HG03159 (cell line): ENCODE measurements at regions not wholly inside any gene's neighbourhood (a gene's known extent, or its start where the extent isn't known, plus 50 kb on each side); places are given as distances from the start of the nearest gene placed in this dataset.
"Not testable (repeated sequence)": the region's sequence is repeated elsewhere in the genome, so short reads cannot be mapped to it uniquely, and the experiment has no call there.

Source experiments
- ATAC-seq: cut with Tn5 transposase; IDR thresholded peaks from one replicate; pipeline ENCODE4 v1.9.1; 2021; ENCODE audit warnings: mild to moderate bottlenecking, moderate library complexity; ENCODE audit not compliant: unreplicated experiment

DNA sequence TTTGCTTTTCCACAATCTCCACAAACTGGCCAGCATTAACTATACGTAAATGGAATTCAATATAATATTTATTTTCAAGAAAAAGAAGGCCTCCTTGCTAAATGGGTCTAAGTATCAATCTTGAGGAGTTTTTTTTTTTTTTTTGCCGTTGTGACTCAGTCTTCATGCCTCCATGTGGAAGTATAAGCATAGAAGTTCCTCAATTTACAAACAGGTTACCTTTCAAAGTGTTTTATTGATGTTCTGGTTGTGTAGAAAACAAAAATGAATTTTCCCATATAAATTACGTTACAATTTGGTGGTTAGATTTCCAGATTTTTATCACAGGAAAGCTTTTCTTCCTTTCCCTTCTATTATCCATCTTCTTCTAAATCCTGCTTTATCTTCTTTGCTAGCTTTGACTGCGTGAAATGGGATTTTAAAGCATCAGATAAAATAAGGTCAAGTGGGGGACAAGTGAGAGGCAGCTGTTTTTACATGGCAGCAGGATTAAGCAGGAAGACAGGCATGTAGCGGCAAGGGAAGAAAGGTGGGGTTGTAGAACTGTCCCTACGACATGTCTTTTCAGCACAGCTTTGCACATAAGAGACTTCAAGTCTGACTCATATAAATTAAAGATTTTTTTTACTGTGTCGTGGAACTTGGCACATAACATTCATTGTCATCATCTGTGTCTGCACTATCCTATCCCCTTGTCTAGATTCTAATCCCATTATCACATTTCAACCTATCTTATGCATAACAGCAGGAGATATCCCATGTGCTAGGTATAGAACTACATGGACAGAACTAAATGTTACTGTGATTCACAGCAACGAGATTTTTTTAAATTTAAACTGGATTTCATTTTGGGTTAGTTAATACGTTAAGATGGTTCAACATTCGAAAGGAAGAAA lies 135.3 kb upstream of the FAM3C start:
- no peak for ATAC-seq

GRCh38 chr7:121530227-121531174 lies 134.4 kb upstream of the FAM3C start:
- peak; percentile 99 for ATAC-seq

GRCh38 chr7:121529003-121529402 lies 132.9 kb upstream of the FAM3C start:
- ATAC-seq = no peak

GRCh38 chr7:121526210-121526609 lies 130.1 kb upstream of the FAM3C start:
- ATAC-seq = not testable (repeated sequence)

DNA sequence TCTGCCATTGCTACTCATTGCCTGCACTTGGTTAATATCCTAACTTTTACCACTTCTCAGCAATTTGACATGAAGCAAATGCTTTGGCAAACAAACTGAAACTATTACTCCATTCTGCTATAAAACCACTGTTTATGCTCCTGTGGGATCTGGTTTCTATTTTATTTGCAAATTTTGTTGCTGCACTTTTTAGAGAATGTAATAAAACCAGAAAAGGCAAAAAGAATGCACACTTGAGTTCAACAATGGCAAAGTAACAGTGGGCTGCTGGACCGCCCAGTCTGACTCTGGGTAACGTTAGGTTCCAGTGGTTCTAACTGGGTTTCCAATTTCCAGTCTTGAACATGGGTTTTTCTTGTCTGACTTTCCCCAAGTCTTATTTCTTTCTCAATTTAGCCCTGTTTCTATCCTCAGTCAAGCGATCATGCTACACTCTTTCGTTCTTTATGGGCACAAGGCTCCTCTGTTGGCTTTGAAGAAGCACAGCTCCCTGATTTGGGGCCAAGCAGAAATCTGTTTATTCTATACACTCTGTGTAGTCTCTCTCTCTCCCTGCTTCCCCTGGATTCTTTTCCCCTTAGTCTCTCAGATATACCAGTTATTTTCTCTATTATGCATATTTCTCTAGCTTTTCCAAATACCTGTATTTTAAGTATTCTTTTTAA lies 129.2 kb upstream of the FAM3C start:
- ATAC-seq = no peak

DNA sequence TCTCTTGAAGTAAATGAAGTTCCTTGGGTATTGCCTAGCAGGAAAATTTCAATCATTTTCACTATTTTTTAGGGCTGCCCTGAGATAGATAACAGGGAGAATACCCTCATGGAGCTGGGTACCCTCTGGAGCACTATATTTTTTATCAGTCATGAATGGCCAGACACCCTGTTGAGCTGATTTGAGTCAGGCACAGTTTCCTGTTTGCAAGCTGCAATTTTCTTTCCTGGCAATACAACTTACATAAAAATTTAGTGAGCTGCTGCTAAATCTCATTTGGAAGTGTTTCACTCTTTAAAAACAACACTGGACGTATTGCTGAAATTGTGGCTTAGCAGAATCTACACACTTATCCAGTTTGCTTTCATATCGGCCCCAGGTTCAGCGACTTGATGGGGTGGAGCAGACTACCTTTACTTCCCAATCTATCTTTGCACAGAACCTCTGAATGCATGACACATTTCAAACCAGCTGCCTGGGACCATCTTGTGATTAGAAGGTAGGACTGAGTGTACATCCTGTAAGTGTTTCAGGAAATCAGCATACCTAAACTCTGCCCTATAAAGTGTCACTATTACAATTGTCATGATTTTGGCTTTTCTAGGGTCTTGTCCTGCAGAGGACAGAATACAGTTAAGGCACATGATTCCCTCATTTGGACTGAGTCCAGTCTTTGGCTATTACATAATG lies 125.7 kb upstream of the FAM3C start:
- ATAC-seq = no peak

- no peak for ATAC-seq
Observed at GRCh38 chr7:121520911-121521310, 124.8 kb upstream of the FAM3C start.

DNA sequence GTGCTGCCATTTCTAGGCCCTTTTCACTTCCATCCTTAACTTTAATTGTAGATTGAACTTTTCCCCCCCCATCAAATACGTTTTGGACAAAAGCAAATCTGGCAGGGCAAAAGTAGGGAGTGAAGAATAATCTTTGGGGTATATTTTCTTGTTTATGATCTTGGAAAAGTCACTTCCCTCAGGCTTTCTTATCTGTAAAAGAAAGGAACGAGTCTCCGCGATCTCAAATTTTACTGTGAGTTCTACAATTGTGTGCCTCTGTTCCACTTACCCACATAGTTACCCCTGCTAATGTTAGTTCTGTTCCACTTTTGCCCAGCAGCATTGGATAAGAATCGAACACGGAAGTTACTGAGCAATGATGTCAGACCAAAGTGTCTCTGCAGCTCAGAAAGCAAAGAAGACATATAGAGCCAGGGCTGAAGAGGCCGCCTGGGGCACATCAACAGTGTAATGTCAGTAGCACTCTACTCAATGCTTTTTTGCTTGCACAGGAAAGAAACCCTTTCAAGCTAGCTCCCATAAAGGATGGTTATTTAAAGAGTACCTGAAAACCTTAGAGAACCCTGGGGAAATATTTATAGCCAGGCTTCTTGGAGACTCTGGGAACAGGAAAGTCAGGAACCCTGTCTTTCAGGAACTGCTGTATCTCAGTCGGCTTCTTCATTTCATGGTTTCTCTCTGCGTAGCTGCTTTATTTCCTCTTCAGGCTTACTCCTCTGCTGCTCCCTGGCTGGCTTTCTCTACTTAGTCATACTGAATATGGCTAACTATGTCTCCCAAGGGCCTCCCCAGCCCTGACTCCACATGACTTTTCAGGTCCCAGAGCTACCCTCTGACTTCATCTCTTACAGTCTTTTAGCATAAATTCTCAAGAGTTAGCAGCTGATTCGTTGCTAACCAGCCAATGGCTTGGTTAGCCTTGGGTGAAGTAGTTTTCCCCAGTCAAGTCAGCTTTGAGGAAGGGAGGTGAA lies 123.7 kb upstream of the FAM3C start:
- ATAC-seq = peak; percentile 81

DNA sequence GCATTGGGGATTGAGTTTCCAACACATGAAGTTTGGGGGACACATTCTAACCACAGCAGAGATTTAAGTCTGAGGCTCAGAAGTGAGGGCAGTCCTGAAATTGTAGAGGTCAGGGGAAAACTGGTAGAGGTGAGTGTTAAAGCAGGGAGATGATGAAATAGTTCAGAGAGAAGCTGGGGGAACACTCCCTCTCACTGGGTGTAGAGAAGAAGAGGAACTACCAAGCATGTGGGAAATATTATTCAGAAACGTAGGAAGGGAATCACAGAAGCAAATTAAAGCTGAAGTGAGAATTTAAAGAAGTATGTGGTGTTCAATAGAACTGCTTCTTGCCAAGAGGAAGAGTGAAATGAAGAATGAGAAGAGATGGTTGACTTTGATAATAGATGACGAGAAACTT lies 121.5 kb upstream of the FAM3C start:
- no peak for ATAC-seq

DNA sequence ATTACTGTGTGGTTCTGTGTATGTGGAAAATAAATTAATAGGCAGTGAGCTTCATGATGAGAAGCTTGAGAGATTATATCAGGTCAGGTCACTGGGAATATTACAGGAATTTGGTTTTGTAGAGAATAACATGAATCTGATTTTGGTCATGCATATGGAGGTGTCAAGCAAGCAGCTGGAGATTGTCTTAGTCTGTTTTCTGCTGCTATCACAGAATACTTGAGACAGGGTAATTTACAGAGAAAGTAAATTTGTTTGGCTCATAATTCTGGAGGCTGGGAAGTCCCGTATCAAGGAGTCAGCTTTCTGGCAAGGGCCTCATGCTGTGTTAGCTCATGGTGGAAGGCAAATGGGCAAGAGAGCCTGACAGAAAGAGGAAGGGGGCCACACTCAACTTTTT lies 120.7 kb upstream of the FAM3C start:
- no peak for ATAC-seq

GRCh38 chr7:121515630-121516401 lies 119.7 kb upstream of the FAM3C start:
- ATAC-seq = no peak

DNA sequence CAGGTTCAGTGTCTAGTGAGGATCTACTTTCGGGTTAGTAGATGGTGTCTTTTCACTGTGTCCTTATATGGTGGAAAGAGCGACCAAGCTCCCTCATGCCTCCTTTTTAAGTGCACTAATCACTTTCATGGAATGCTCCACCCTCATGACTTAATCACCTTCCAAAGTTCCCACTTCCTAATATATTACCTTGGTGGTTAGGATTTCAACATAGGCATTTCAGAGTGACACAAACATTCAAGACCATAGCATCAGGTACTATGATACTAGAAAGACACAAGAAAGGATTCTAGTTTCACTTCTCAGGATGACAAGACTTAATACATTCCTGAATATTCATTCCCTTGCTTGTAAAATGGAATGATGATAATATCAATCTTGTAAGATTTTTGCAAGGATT lies 119.1 kb upstream of the FAM3C start:
- no peak for ATAC-seq

- no peak for ATAC-seq
Observed at GRCh38 chr7:121513105-121513504, 117.0 kb upstream of the FAM3C start.

DNA sequence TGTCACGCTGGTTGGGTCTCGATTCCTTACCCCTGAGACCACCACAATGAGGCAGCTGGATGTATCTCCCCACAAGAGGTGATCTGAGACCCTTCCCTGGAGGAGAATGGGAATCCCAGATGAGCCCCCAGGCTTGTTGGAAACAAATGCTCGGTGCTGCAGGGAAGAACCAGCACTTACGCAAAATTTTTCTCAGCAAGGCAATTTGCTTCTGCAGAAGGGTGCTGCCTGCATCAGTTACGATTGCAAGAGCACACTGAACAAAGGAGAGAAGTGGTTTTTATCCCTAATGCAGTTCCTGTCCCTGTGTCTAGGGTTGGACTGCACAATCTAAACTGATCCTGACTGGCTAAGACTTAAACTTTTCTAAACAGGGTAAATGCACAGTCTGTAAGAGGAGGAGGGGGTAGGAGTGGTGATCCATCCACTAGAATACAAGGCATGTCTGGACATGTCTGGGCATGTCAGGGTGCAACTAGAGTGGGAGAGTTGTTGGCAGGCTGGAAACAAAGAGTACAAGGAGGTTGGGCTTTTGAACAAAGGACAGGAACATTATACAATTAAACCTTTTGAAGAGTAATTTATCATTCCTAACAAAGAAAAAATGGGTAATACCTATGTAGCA lies 114.9 kb upstream of the FAM3C start:
- no peak for ATAC-seq

DNA sequence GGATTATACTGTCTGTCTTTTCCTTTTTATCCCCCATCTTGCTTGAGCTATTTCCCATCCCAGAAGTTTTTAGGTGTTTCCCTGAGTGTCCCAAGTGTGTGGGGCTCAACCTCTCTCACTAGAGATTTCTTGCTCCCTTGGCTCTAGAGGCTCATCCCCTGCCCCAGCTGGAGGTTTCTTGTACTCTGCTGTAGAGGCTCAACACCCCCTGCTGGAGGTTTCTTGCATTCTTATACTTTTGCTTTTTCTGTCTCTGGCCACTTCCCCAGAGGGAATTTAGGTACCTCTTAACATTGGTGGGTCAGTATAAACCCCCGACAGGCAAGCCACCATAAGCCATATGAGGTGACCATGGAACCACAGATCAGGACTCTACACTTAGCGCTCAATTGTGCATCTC lies 114.2 kb upstream of the FAM3C start:
- ATAC-seq = no peak

- no peak for ATAC-seq
Observed at GRCh38 chr7:121505540-121506182, 109.6 kb upstream of the FAM3C start.

- ATAC-seq = no peak
Observed at GRCh38 chr7:121505021-121505420, 108.9 kb upstream of the FAM3C start.

DNA sequence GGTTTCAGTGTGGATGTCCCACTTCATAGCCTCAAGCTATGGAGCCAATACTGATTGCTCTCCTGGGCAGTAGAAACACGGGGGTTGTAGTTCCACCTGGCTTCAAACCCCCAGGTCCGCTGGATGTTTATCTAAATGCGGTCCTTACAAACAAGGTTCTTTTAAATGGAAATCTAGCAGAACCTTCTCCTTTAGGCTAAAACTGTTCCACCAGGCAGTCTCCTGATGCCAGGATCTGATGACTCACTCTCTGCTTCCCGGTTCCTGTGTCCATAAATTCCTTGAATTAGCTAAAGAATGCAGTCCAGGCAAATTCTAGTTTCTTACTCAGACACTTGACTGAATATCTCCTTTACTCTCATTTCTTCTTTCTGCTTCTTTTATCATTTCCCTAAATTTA lies 108.4 kb upstream of the FAM3C start:
- no peak for ATAC-seq
